NCI-H446 (cell line): ENCODE measurements at regions not wholly inside any gene's neighbourhood (a gene's known extent, or its start where the extent isn't known, plus 50 kb on each side); places are given as distances from the start of the nearest gene placed in this dataset.
A peak's percentile ranks its signal among the peaks of the same experiment; 100 is the strongest.

ENCODE experiments used
- DNase-seq, 2 experiments: peaks; one replicate each; lab custom pipeline; 2025; lab: John Stamatoyannopoulos, UW

DNA sequence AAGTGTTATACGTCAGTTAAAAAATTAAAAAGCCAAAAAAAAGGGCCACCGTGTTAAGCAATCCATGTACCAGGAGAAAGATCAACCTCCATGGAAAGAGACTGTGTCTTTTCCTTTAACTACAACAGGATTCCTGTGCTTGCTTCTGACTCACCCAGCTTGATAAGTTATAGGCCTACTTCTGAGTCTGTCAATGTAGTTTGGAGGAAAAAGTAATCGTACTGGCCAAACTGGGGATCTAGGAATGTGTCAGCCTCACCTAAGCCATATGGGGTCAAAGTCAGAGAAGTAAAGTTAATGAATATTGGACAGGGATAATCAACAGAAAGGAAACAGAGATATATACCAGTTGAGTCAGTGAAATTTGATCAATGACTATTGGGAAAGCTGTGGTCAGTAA is 470.8 kb upstream of the SLIT2 start:
- DNase-seq, result no peak

DNA sequence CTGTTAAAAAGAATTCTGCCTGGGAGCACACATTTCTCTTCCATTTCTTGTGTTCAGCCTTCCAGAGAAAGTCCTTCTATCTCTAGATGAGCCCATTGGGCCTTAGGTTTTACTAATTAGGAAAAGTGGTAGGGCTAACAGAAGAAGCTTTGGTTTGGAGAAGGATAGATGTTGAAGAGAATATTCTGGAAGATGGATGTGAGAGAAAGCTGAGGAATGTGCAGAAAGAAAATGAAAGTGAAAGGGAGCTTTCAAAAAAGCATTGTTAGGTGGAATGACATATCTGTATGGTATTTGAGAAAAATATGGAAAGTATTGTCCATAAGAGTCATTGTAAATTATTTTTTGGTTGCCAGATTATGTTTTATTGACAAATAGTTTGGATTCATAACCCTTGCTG is 474.8 kb upstream of the SLIT2 start:
- DNase-seq, result no peak

DNA sequence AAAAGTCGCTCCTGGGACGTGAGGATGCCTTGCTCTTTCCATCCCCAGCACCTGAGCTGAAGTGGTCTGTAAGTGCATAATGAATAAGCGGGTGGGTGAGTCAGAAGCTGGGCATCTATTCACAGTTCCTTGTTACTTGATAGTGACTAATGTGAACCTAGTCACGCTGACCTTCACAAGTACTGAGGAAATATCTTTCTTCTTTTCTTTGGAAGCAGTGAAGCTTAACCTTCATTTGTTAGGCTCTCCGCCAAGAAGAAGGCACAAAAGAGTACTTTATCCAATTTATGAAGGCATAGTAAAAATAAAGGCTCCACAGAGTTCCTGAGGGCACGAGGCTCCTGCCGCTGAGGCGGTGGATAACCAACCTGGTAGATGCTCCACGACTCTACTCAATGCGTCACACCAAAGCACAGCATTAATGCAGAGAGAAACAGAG is 475.7 kb upstream of the SLIT2 start:
- DNase-seq, result no peak

DNA sequence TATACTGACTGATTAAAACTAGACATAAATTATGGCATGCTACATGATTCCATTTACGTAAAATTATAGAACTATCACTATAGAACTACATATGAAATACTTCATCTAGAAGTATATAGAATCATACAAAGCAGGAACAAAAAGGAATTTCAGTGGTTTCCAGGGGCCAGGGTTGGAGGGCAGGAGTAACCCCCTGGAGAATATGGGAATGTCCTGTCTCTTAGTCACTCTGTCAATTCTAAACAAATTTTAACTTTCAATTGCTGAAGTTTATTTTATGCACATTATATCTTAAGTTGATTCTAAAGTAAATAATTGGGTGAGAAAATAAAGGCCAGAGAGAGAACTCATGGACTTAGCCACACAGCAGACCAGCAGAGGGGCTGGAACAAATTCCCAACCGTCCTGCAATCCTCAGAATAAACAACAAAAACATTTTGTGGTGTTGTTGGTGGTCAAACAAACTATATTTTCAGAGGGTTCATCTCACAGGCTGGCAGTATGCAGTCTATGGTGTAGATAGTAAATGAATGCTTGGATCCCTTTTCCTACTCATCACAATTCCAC is 476.9 kb upstream of the SLIT2 start:
- DNase-seq, result no peak

DNA sequence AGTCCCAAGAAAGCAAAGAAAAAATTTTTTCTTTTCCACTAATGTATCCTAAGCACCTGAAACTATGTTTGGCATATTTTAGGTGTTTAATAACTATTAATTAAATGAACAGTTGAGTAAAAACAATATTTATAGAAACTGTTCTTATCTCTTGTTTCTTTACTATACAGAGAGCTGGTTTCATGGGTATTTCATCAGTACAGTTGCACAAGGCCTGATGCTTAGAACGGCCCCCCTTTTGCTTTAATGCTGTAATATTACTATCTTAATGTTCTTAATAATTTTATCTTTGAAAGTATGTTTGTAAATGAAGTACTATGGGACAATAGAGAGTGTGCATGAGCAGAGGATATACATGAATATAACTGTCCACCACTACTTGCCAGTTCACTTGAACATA is 479.1 kb upstream of the SLIT2 start:
- no peak for DNase-seq

DNA sequence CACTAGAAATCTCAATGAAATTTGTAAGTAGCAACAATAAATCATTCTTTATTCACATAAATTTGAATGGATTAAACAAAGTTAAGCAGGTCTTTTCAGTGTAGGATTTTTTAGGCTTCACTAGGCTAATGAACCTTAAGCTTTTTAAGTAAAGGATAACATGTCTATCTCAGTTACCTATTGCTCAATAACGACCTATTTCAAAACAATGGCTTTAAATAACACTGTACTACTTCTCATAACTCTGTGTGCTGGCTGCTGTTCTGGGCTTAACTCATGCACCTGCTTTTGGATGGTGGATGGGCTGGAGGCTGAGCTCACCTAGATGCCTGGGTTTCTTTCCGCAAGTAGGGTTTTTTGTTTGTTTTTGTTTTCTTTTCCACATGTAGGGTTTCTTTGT is 495.0 kb upstream of the SLIT2 start:
- DNase-seq, result no peak

DNA sequence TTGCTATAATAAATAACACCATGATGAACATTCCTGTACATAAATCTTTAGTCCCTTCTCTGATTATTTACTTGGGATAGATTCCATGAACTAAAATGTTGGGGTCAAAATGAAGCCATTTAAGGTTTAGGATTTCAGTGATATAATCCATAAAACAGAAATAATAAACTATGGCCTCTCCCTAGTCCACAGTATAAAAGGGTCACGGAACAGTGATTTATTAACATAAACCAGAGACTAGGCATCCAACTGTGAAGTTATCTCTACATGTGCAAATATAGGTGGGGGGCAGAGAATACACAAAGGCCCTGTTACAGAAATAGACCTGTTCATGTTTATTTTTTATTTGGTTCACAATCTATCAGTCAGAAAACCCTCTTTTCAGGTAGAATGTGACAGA is 499.1 kb upstream of the SLIT2 start:
- no peak for DNase-seq

DNA sequence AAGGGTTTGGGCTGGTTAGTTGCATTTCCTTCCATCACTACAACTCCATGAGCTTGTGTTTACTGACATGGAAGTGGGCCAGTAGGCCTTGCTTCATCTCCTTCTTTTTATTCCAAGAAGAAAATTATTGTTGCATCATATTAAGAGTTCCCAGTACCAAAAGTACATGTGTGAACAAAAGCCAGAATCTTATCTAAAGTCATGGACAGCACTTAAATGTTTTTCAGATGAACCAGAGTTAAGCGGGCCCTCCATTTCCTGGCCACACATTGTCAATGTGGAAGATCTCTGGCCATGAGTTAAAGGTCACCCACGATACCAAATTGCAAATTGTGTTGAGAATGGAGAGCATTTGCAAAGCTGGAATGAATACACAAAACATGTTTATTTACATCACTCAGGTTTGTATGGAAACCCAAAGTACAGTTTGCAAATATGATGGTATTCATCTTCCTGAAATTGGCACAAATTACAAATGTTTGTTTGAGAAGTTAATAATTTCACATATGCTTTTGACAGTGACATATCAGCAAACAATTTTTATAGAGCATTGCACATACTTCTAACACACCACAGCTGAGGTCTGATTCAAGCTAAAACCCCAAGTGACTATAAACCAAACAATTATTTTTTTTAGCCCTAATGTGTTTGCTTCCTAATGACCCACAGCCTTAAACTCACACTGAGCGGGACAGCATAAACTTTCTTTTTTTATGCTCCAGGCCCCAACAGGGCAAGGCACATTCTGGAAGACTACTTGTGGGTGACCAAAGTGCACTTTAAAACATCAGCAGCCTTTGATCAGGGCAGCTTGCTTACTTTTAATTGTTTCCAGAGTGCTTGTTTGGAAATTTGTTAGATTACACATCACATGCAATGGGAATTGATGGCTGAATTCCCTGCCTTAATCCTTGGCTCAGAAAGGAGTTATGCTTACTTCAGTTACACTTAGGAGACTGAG is 502.9 kb upstream of the SLIT2 start:
- peak in 1 of 2 experiments; percentile 0 for DNase-seq

DNA sequence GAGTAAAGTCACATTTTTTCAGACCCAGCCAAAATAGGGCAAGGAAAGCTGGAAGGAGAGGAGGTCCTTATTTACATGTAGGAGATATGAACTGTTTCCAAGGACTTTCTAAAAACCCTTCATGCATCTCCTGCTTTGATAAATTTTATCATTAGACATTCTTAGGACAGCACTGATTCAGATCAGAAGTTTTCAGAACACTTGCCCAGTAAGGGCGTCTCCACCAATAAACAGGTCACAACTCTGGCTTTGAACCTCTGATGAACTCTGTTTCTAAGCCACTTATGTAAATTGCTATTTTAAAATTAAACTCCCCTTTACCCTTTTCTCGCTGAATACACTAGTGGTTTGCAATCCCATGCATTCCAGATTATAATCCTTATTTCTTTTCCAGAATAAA is 505.3 kb upstream of the SLIT2 start:
- no peak for DNase-seq

DNA sequence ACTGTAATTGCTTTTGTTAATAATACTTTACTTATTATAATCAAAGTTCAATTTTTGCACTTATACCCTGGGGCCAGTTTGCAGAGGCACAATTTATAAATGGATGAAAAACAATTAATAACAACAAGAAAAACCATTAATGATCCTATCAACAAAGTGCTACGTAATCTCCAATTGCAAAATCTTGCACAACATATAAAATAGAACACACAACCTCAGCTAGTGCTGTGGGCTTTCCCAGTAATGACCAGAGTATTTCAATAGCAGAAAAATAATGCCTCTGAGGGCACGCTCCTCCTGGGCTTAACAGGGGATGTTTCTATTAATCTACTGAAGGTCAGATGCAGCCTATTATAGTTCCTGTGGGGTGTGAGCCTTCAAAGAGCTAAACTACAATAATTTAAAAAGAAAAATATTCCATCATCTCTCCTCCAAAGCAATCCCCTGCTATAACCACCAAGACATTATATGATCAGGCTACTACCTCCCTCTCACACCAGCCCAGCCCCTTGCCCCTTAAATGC is 508.5 kb upstream of the SLIT2 start:
- DNase-seq, result no peak

DNA sequence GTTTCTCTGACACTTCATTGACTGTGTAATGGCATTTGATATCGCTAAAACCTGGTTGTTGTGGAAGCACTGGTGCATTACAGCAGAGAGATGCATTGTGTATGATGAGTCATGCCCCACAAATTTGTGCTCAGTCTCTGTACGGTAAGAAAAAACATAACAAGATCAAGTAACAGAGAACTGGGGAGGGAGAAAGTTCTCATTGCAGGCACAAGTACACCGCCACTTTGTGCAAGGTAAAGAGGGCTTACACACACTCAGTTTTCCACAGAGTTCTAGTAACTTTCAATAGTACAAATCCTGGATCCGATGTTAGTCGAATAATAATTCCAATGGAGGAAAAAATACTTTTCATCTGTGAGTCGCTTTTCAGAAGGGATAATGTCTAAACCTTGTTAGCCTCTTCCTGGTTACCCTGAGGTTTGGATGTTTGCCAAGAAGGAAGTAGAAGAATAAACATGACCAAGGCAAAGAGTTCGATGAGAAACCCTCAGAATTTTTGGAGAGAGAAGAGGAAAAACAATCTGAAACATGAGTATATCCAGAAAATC is 512.5 kb upstream of the SLIT2 start:
- peak in 1 of 2 experiments; percentile 1 for DNase-seq

DNA sequence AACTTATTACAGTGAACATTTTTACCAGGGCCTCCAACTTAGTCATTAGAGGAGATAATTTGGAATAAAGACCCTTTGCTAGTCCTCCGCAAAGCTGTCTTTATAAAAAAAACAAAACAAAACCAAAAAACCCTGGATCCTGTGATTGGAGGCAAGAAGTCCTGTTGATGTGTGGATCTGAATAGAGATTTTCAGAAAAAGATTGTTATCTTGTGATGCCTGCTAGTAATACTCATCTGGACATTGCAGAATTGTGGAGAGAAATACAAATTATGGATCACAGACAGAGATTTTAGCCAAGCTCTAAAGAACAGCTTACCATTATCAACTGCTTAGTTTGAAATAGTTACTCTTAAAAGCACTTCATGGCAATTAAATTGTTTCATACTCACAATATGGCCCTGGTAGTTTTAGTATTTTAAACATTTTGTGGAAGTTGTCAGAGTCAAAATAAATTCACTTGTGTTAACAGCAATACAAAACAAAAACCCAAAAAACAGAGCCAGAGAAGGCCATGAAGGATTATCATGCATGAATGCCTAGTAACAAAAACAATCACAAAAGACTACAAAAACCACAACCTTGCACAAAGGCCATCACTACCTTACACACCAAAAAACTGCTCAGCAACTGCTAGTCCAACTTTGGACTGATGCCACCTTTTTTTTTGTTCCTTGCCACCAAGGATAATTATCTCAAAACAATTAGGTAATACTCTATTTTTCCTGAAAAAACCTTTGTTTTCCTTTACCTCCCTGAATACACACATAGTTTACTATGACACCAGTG is 514.5 kb upstream of the SLIT2 start:
- no peak for DNase-seq

DNA sequence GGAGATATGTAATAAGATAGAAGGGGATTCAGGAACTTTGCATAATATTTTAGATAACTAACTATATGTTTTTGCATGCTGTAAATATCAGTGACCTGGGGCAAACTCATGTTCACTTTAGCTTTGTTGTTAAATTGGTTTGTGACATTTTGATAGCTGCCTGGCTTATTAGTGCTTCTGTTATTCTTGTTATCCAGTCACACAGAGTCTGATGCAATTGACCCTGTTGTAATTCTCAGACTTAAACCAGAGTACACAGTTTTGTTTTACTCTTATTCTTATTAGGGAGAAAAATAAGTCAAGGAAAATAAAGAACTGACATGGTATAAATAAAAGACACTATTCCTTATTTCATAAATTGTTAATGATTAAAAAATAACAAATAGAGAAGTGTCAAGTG is 516.7 kb upstream of the SLIT2 start:
- DNase-seq, result no peak

- DNase-seq, result no peak
Measured at GRCh38 chr4:19729886-19730651, 521.6 kb upstream of the SLIT2 start.

- no peak for DNase-seq
Measured at GRCh38 chr4:19728773-19729172, 522.9 kb upstream of the SLIT2 start.

GRCh38 chr4:19727141-19727540 is 524.6 kb upstream of the SLIT2 start:
- no peak for DNase-seq

DNA sequence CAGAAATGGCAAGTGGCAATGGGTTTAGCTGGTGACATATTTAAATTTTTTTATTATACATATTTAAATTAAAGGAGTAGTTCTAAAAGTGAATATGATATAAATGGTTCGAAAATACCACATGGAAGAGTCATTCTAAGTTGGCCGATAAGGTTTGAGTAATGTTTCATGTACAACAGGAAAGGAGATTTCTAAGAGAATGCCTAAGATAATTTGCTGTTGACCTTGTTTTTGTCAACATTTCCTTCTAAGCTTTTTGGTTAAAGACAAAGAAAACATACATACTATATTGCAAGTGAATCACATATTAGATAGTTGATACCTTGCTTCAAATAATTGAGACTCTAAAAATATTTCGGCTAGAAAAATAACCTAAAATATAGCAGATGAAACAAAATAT is 526.6 kb upstream of the SLIT2 start:
- no peak for DNase-seq

GRCh38 chr4:19722404-19722803 is 529.3 kb upstream of the SLIT2 start:
- no peak for DNase-seq

DNA sequence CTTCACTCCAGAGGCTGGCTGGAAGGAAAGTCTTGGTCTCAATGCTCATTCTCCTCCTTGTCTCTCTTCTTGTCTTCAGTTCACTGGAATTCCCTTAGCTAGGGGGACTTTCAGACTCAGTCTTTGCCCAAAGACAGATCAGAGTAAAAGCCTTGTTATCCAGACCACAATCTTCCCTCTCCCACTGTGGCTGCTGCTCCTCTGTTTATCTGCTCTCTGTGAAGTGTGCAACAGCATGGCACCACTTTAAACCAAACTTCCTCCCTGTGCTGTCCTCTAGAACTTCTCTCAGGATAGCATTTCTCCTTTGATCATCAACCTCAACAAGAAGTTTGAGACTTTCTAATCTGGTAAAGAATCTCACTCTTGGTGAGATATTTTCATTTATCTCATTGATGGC is 530.1 kb upstream of the SLIT2 start:
- DNase-seq, result no peak

DNA sequence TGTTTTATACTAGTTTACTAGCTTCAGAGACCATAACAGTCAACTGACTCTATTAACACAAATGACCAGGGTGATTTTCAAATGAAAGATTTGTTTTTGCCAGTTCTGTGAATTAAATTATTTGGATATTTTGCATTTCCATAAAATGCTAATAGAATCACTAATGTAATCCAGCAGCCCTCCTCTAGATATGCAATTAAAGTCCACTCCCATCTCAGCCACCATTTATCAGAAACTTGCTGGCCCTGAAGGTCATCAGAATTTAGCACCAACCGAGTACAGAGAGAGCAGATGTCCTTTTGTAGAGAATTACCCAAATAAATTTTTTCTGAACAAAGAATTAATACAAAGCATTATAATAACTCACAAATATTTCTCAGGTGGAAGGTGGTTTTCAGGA is 531.1 kb upstream of the SLIT2 start:
- DNase-seq, result no peak

- no peak for DNase-seq
Measured at GRCh38 chr4:19720190-19720589, 531.5 kb upstream of the SLIT2 start.
